NCI-H69 (cell line): ENCODE measurements at regions not wholly inside any gene's neighbourhood (a gene's known extent, or its start where the extent isn't known, plus 50 kb on each side); places are given as distances from the start of the nearest gene placed in this dataset.
"Not testable (repeated sequence)": the region's sequence is repeated elsewhere in the genome, so short reads cannot be mapped to it uniquely, and the experiment has no call there.

Experiments used
- DNase-seq: peaks from one replicate; lab custom pipeline; 2025; lab: John Stamatoyannopoulos, UW

DNA sequence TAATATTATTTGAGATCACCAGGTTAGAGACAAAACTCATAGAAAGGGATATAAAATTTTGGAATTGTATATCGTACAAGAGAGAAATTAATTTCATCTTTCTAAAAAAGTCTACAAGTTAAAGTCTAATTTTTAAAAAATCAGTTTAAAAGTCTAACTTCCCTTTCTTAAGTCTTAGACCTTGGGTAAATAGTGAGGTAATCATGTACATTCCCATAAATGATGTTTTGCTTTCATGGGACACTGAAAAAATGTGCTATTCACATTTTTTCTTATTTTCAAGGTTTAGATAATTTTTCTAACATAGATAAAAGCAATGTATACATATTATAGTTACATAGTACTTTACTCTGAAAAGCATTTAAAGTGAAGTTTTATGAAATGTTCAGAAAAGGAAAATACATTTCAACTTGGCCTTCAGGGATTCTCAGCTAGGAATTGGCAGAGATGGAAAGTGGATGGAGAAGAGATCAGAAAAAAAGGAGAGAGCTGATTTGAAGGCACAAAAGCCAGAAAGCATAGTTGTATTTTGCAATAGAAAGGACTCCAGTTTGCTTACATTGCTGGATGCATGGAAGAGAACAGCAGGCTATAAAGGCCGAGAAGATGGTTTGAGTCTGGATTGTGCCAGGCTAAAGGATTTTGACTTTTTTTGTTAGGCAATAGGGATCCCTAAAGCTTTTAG lies 194.0 kb downstream of the CASP12 start:
- no peak for DNase-seq

GRCh38 chr11:104700609-104701008 lies 197.7 kb downstream of the CASP12 start:
- DNase-seq, result no peak

GRCh38 chr11:104699981-104700380 lies 198.3 kb downstream of the CASP12 start:
- no peak for DNase-seq

- DNase-seq, result no peak
Measured at GRCh38 chr11:104695065-104695463, 203.2 kb downstream of the CASP12 start.

GRCh38 chr11:104694259-104695064 lies 203.8 kb downstream of the CASP12 start:
- no peak for DNase-seq

GRCh38 chr11:104692751-104693150 lies 205.5 kb downstream of the CASP12 start:
- DNase-seq, result no peak

- DNase-seq, result no peak
Measured at GRCh38 chr11:104691129-104691528, 207.1 kb downstream of the CASP12 start.

- no peak for DNase-seq
Measured at GRCh38 chr11:104690241-104690640, 208.0 kb downstream of the CASP12 start.

DNA sequence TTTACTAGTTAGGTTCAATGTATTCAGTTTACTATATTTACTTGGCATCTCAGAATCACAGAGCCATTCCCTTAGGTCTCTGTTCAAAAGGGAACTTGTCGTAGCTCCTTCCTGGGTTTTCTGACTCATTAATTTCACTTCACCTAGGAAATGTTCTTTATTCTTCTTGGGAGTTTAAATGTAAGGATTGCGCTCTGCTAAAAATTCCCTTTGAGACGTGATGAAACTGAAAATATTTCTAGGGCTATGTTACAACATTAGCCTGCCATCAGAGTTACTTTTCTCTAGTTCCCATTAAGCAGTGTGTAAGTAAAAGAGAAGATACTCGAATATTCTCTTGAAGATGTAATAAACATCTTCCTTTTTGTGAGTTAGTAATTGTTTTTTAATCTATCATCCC lies 209.5 kb downstream of the CASP12 start:
- no peak for DNase-seq

DNA sequence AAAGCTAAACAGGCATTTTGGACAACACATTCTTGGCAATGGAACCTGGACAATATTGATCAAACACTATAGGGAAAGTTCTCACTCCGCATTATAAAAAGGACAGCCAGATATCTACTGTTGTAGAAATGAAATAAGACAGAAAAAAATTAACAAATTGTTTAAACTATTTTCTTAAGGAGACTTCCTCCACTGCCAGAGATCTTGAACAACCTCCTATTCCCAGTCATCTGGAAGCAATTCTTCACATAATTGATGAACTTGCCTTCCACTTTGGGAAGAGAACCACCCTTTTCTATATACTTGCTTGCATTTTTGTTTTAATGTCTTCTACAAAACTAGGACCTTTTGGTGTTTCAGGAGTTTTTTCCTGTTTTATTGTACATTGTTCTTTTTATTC lies 216.1 kb downstream of the CASP12 start:
- no peak for DNase-seq

DNA sequence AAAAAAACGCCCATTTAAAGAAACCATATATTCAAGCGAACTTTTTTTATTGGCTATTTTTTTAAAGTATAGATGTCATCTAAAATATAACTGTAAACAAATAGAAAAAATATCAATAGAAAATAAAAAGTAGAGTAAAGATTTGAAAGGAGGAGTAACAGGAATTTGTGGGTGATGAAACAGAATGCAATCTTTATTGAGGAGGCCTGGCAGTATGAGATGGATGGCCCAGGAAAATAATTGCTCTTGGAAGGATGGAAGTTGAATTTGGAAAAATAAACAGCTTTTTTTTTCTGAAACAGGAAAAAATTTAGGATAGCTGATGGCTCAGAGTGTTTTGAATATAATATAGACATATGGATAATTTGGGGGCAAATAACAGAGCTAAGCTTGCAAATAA lies 219.0 kb downstream of the CASP12 start:
- DNase-seq, result no peak

GRCh38 chr11:104678408-104678807 lies 219.9 kb downstream of the CASP12 start:
- no peak for DNase-seq

GRCh38 chr11:104677069-104677468 lies 221.2 kb downstream of the CASP12 start:
- DNase-seq, result not testable (repeated sequence)

- DNase-seq, result no peak
Measured at GRCh38 chr11:104672897-104673296, 225.4 kb downstream of the CASP12 start.

DNA sequence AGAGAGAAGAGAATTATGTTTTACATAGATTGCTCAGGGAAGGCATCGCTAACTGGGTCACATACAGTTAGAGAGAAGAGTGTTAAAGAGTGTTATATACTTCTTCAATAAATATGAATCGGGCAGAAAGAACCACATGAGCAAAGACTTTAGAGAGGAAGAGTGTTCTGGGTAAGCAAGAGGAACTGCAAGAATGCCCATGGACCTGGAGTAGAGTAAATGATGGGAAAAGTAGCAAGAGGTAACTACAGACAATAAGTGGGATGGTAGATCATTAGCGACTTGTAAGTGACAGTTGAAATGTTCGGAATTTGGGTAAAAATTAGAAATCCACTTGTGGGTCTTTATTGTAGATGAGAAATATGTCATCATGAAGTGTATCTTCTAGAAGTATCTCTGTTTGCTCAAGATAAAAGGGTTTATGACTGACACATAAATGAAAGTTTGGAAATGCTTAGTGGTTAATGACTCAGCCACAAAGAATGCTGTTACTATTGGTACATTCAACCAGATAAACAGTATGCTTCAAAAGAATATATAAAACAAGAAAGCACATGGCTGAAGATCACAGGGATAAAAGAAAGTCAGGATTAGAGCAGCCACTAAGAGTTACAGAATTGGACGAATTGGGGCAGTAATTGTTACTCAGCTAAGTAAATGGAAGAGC lies 229.3 kb downstream of the CASP12 start:
- no peak for DNase-seq

- no peak for DNase-seq
Measured at GRCh38 chr11:104666624-104667023, 231.6 kb downstream of the CASP12 start.

DNA sequence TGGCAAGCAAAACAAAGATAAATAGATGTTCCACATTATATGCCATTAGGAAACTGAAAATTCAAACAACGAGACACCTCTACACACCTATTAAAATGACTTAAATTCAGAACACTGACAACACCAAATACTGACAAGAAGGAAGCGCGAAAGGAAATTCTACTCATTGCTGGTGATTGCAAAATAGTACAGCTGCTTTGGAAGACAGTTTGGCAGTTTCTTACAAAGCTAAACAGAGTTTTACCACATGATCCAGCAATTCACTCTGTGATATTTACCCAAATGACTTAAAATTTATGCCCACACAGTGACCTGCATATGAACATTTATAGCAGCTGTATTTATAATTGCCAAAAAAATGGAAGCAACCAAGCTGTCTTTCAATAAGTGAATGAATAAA lies 232.6 kb downstream of the CASP12 start:
- no peak for DNase-seq

DNA sequence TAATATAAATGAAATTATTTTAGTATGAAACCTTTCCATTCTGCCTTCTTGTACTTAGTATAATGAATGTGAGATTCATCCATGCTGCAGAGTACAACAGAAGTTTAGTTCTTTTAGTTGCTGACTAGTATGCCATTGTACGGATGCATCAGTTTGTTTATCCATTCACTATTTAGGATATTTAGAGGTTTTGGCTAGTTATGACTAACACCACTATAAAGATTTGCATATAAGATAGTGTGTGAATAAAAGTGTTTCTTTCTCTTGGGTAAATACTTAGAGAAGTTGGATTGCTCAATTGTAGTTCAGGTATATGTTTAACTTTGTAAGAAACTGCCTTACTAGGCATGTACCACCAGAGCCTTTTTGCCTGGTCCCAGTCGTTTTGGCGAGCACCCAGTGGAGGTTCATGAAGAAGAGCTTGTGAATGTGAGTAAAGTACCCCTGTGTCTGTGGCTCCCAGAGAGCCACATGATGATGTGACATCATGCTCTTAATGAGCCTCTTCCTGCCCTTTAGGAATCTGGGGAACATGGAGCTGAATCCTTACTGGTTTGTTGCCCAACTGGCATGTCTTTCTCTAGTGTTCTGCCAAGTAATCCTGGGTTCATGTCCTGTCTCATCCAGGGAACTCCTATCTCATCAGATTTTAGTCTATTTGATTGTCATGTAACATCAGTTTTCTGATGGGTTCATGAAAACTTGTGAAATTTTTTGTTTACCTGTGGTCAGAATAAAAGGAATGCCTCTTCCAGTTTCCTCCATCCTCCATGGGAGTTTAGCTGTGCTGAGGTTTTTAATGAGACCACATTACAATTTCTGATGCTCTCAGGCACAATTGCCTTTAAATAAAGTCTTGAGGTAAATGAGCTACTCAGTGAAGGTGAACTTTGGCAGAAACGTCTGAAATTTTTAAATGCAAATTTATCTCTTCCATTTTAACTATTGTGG lies 234.8 kb downstream of the CASP12 start:
- DNase-seq, result no peak

- DNase-seq, result no peak
Measured at GRCh38 chr11:104661901-104662300, 236.4 kb downstream of the CASP12 start.

DNA sequence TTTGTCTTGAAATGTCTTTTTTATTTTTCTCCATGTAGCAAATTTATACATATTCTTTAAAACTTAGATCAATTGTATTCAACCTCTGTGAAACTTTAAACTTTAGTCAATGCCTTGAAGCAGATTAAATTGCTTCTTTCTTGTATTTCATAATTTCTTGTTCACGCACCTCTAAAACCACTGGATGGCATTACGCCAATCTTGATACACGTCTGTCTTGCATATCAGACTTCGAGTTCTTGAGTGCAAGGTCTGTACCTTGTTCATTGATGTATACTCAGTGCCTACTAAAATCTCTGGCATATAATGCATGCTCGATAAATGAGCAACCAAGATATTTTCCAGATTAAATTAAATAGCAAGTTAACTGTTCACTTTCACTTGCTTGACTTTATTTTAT lies 236.8 kb downstream of the CASP12 start:
- DNase-seq, result no peak

DNA sequence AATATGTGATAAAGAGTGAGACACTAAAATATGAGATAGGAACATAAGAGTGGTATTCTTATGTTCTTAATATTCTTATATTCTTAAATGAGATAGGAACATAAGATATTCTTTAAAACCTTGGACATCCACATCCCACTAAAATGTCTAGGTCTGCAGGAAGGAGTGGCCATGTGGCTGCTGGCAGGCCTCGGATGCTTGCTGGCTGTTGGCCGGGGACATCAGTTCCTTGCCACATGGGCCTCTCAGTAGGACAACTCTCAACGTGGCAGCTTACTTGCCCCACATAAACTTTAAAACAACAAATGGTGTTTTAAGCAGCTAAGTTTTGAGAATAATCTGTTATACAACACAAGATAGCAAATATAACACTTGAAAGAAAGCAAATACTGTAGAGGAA lies 240.1 kb downstream of the CASP12 start:
- no peak for DNase-seq

- DNase-seq, result no peak
Measured at GRCh38 chr11:104657083-104657482, 241.2 kb downstream of the CASP12 start.
